ENCODE measurements at regions not wholly inside any gene's neighbourhood (a gene's known extent, or its start where the extent isn't known, plus 50 kb on each side); places are given as distances from the start of the nearest gene placed in this dataset.

DNA sequence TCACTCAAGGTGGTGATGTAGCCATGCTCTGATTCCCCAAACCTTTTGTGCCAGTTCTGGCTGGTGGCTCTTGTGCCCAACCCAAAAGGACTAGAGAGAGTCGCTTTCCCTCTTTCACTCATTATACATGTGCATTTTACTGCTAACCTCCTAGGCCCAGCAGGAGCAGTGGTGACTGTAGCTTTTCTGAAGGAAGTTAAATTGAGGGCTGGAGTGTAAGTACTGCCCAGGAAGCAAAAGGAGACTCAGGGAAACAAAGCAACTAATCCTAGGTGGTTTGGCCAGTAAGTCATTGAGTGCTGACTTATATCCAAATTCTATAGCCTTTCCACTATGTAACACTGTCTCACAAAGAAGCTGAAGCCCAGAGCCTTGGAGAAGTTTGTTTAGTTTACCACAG is 194.4 kb upstream of the ZNF462 start:
- DNase-seq (ENCODE audit: low read depth): no peak
- TF ChIP-seq, protein P1, sequence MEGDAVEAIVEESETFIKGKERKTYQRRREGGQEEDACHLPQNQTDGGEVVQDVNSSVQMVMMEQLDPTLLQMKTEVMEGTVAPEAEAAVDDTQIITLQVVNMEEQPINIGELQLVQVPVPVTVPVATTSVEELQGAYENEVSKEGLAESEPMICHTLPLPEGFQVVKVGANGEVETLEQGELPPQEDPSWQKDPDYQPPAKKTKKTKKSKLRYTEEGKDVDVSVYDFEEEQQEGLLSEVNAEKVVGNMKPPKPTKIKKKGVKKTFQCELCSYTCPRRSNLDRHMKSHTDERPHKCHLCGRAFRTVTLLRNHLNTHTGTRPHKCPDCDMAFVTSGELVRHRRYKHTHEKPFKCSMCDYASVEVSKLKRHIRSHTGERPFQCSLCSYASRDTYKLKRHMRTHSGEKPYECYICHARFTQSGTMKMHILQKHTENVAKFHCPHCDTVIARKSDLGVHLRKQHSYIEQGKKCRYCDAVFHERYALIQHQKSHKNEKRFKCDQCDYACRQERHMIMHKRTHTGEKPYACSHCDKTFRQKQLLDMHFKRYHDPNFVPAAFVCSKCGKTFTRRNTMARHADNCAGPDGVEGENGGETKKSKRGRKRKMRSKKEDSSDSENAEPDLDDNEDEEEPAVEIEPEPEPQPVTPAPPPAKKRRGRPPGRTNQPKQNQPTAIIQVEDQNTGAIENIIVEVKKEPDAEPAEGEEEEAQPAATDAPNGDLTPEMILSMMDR (IDR thresholded peaks at IDR 0.05; ENCODE audit: low read depth, low read length): no peak
- TF ChIP-seq MYC (IDR thresholded peaks at IDR 0.05; ENCODE audit: low read depth, low read length): no peak
- TF ChIP-seq, protein P2, sequence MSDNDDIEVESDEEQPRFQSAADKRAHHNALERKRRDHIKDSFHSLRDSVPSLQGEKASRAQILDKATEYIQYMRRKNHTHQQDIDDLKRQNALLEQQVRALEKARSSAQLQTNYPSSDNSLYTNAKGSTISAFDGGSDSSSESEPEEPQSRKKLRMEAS (IDR thresholded peaks at IDR 0.05; ENCODE audit: low read depth, low read length): no peak
- TF ChIP-seq POLR2A (IDR thresholded peaks at IDR 0.05; ENCODE audit: extremely low read depth, insufficient read length): no peak
- no peak overlapping the region for H3K4me3 ChIP-seq (ENCODE audit: low read depth, low read length)

DNA sequence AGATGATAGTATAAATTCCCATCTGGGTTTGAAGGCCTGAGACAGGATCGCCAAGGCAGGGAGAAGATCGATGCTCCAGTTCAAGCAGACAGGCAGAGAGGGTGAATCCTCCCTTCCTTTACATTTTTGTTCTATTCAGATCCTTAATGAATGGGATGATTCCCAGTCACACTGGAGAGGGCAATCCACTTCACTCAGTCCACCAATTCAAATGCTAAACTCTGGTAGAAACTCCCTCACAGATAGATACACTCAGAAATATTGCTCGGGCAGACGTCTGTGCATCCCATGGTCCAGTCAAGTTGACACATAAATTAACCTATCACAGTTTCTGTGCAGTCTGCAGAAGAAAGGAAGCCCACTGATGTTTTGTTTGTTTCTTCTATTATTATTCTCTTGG is 193.1 kb upstream of the ZNF462 start:
- no peak for DNase-seq (ENCODE audit: low read depth)
- H3K4me3 ChIP-seq (ENCODE audit: low read depth, low read length): no peak overlapping the region
- TF ChIP-seq MYC (IDR thresholded peaks at IDR 0.05; ENCODE audit: low read depth, low read length) (no peak), POLR2A (IDR thresholded peaks at IDR 0.05; ENCODE audit: extremely low read depth, insufficient read length) (no peak)
- TF ChIP-seq, protein P1 (IDR thresholded peaks at IDR 0.05; ENCODE audit: low read depth, low read length): no peak
- TF ChIP-seq, protein P2 (IDR thresholded peaks at IDR 0.05; ENCODE audit: low read depth, low read length): no peak

DNA sequence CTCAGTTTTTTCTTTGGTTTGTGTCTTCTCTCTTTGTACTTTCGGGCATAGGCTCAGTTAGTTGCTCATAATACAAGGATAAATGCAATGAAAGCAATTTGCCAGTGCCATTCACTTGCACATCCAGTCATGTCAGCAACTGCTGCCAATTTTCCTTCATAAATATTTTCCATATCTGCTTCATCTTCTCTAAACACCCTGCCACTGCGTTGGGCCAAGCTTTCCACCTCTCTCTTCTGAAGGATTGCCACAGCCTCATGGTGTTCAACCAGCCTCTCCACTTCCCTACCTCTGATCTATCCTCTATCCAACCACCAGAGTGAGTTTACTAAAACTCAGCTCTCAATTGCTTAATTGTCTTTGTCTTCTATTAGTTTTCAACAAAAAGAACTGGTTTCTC is 192.5 kb upstream of the ZNF462 start:
- no peak overlapping the region for H3K4me3 ChIP-seq (ENCODE audit: low read depth, low read length)
- DNase-seq (ENCODE audit: low read depth): no peak
- TF ChIP-seq MYC (IDR thresholded peaks at IDR 0.05; ENCODE audit: low read depth, low read length) (no peak), POLR2A (IDR thresholded peaks at IDR 0.05; ENCODE audit: extremely low read depth, insufficient read length) (no peak)
- TF ChIP-seq, protein P2 (IDR thresholded peaks at IDR 0.05; ENCODE audit: low read depth, low read length): no peak
- TF ChIP-seq, protein P1 (IDR thresholded peaks at IDR 0.05; ENCODE audit: low read depth, low read length): no peak

DNA sequence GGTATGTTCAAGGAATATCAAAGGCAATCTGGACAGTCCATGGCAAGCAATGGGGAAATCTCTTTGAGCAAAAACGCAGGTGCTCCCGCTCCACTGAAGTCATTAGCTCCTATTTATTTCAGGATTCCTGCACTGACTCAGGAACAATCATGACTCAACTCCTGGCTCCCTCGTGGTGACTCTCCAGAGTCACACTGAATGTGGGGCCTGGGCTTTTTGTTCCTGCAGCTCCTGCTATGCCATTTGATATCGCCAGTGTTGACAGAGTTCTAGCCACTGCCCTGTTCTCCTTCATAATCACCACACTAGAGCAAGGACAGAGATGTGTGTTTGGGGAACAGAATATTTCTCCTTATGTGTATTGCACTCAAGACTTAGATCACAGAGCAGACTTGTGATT is 187.2 kb upstream of the ZNF462 start:
- H3K4me3 ChIP-seq (ENCODE audit: low read depth, low read length): no peak overlapping the region
- DNase-seq (ENCODE audit: low read depth): no peak
- TF ChIP-seq, protein P2 (IDR thresholded peaks at IDR 0.05; ENCODE audit: low read depth, low read length): no peak
- TF ChIP-seq POLR2A (IDR thresholded peaks at IDR 0.05; ENCODE audit: extremely low read depth, insufficient read length): no peak
- TF ChIP-seq, protein P1 (IDR thresholded peaks at IDR 0.05; ENCODE audit: low read depth, low read length): no peak
- TF ChIP-seq MYC (IDR thresholded peaks at IDR 0.05; ENCODE audit: low read depth, low read length): no peak

DNA sequence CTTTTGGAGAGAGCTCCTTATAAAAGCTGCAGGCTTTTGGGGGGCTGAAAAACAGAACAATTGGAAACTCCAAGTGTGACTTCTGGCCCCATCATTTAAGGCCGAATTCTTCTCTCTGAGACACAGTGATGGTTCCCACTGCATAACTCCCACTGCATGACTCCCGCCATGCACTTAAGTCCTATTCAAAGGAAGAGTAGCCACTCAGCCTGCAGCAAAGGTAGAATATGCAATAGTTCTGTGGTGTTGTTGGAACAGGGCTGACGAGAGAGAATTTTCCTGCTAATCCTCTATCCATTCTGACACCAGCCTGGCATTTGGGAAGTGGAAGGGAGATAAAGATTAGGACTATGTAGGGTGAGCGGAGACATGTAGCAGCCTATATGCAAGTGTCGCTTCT is 185.6 kb upstream of the ZNF462 start:
- no peak overlapping the region for H3K4me3 ChIP-seq (ENCODE audit: low read depth, low read length)
- no peak for DNase-seq (ENCODE audit: low read depth)
- TF ChIP-seq, protein P1 (IDR thresholded peaks at IDR 0.05; ENCODE audit: low read depth, low read length): no peak
- TF ChIP-seq, protein P2 (IDR thresholded peaks at IDR 0.05; ENCODE audit: low read depth, low read length): no peak
- TF ChIP-seq MYC (IDR thresholded peaks at IDR 0.05; ENCODE audit: low read depth, low read length) (no peak), POLR2A (IDR thresholded peaks at IDR 0.05; ENCODE audit: extremely low read depth, insufficient read length) (no peak)

DNA sequence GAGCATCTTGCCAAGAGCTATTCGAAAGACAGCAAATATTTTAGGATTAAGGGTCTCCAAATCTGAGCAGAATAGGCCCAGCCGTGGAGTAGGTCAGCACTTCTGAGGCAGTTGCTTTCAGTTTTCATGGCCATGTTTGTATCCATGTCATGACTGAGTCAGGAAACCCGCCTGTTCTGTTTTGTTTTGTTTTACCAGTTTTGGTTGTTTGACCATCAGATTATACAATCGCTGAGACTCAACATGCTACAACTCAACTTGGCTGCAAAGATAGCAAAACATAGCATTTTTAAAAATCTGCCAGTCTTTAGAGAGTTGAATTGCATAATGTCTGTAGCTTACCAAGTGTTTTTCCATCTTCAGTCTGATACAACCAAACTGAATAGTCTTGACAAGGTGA is 185.1 kb upstream of the ZNF462 start:
- DNase-seq (ENCODE audit: low read depth): no peak
- H3K4me3 ChIP-seq (ENCODE audit: low read depth, low read length): no peak overlapping the region
- TF ChIP-seq, protein P1 (IDR thresholded peaks at IDR 0.05; ENCODE audit: low read depth, low read length): no peak
- TF ChIP-seq MYC (IDR thresholded peaks at IDR 0.05; ENCODE audit: low read depth, low read length) (no peak), POLR2A (IDR thresholded peaks at IDR 0.05; ENCODE audit: extremely low read depth, insufficient read length) (no peak)

All from NB4 (cell line).